B cell (primary cell): ENCODE measurements at regions not wholly inside any gene's neighbourhood (a gene's known extent, or its start where the extent isn't known, plus 50 kb on each side); places are given as distances from the start of the nearest gene placed in this dataset.

Experiments used
- ATAC-seq: fragments of 200-7000 bp; cut with Tn5 transposase; one replicate; pipeline ENCODE4 v1.10.0; 2021; ENCODE audit warnings: low read depth, mild to moderate bottlenecking, moderate number of reproducible peaks, moderate library complexity
- CTCF ChIA-PET: fragments of 350-600 bp; sonication (Branson Sonifier 250); formaldehyde crosslinking; loops from one replicate; lab custom pipeline; 2021; ENCODE audit warnings: antibody characterized with exemption, inconsistent platforms; lab: Charles Lee
- POLR2A ChIA-PET: fragments of 350-600 bp; sonication (Branson Sonifier 250); formaldehyde crosslinking; loops from one replicate; lab custom pipeline; 2021; ENCODE audit warnings: antibody characterized with exemption; lab: Charles Lee
- DNase-seq: peaks from one replicate; pipeline ENCODE4 v3.0.0; 2013
- H2AFZ ChIP-seq: 2 replicates; pipeline ENCODE4 v1.6.1; 2012; ENCODE audit warnings: mild to moderate bottlenecking, low read depth, low read length; ENCODE audit not compliant: insufficient read depth, poor library complexity, severe bottlenecking
- H3K27ac ChIP-seq, 2 donors: 1 replicate in 1 of 2; 2 replicates in 1 of 2; pipeline ENCODE4 v1.5.1; 2012 to 2013; ENCODE audit warnings: low read length in 2 of 2, mild to moderate bottlenecking in 2 of 2, moderate library complexity in 1 of 2
- H3K27me3 ChIP-seq, 4 experiments: fragments of 200-600 bp in 1 of 4; sonication (generic) in 1 of 4; replicated peaks in 1 of 4; 1 replicate in 2 of 4; 2 replicates in 2 of 4; pipeline versions ENCODE4 v1.6.1 to v1.7.0; 2013 to 2016; ENCODE audit warnings: low read length in 3 of 4, mild to moderate bottlenecking in 2 of 4, mixed read lengths in 1 of 4, moderate library complexity in 1 of 4; ENCODE audit not compliant: insufficient read depth in 4 of 4, control insufficient read depth in 3 of 4; ENCODE audit errors: control extremely low read depth in 1 of 4
- H3K36me3 ChIP-seq, 2 experiments: replicated peaks in 1 of 2; 1 replicate in 1 of 2; 2 replicates in 1 of 2; pipeline versions ENCODE4 v1.6.1 to v1.7.1; 2013; ENCODE audit warnings: low read length in 1 of 2; ENCODE audit not compliant: insufficient read depth in 2 of 2, control insufficient read depth in 1 of 2; ENCODE audit errors: control extremely low read depth in 1 of 2, extremely low read depth in 1 of 2
- H3K4me1 ChIP-seq, 2 donors: fragments of 200-600 bp in 1 of 2; sonication (generic) in 1 of 2; 1 replicate in 1 of 2; 2 replicates in 1 of 2; pipeline versions ENCODE4 v1.5.1 to v1.6.1; 2013 to 2017; ENCODE audit warnings: low read length in 2 of 2; ENCODE audit not compliant: control insufficient read depth in 2 of 2, insufficient read depth in 2 of 2
- H3K4me2 ChIP-seq: replicated peaks from 2 replicates; pipeline ENCODE3; 2012; ENCODE audit warnings: mild to moderate bottlenecking, low read depth, low read length; ENCODE audit not compliant: poor library complexity, severe bottlenecking
- H3K4me3 ChIP-seq, 5 experiments: fragments of 200-600 bp in 1 of 5; sonication (generic) in 1 of 5; 1 replicate in 3 of 5; 2 replicates in 2 of 5; pipeline versions ENCODE4 v1.5.1 to v1.7.0; 2011 to 2016; ENCODE audit warnings: low read length in 4 of 5, mild to moderate bottlenecking in 4 of 5, low read depth in 2 of 5, control low read depth in 1 of 5, moderate library complexity in 1 of 5; ENCODE audit not compliant: insufficient read depth in 1 of 5; ENCODE audit errors: control extremely low read depth in 1 of 5, extremely low read depth in 1 of 5
- H3K79me2 ChIP-seq: fragments of 200-600 bp; sonication (generic); one replicate; pipeline ENCODE4 v1.6.0; 2016; ENCODE audit warnings: low read length; ENCODE audit not compliant: control insufficient read depth, insufficient read depth
- H3K9ac ChIP-seq: fragments of 200-600 bp; sonication (generic); 2 replicates; pipeline ENCODE4 v1.6.1; 2017; ENCODE audit warnings: mild to moderate bottlenecking, low read length, moderate library complexity
- H3K9me3 ChIP-seq, 3 donors: one replicate each; pipeline versions ENCODE4 v1.6.1 to v1.7.1; 2013; ENCODE audit warnings: low read length in 2 of 3; ENCODE audit not compliant: control insufficient read depth in 2 of 3, insufficient read depth in 1 of 3; ENCODE audit errors: control extremely low read depth in 1 of 3
- H4K20me1 ChIP-seq: 2 replicates; pipeline ENCODE4 v1.6.0; 2012; ENCODE audit warnings: mild to moderate bottlenecking, low read length; ENCODE audit not compliant: insufficient read depth, control insufficient read depth, poor library complexity, severe bottlenecking
- H3K27ac Mint-ChIP-seq: one replicate; pipeline ENCODE4 v1.8.0; 2021; ENCODE audit warnings: mixed read lengths
- H3K27me3 Mint-ChIP-seq: one replicate; pipeline ENCODE4 v1.8.0; 2021; ENCODE audit warnings: mixed read lengths
- H3K4me1 Mint-ChIP-seq: one replicate; pipeline ENCODE4 v1.8.0; 2021; ENCODE audit warnings: mixed read lengths
- H3K4me3 Mint-ChIP-seq: one replicate; pipeline ENCODE4 v1.8.0; 2021; ENCODE audit warnings: mixed read lengths
- H3K9me3 Mint-ChIP-seq: one replicate; pipeline ENCODE4 v1.8.0; 2022; ENCODE audit warnings: mixed read lengths; ENCODE audit not compliant: insufficient read depth
- CTCF ChIP-seq: fragments of 200-600 bp; IDR thresholded peaks from one replicate; pipeline ENCODE4 v1.8.0; 2022; ENCODE audit warnings: antibody characterized with exemption, mild to moderate bottlenecking
- EZH2 ChIP-seq: IDR thresholded peaks from 2 replicates; pipeline ENCODE4 v1.6.1; 2012; ENCODE audit warnings: borderline replicate concordance, low read depth, mild to moderate bottlenecking, moderate library complexity, low read length; ENCODE audit not compliant: insufficient read depth, poor library complexity, severe bottlenecking
- WGBS: methylation state at CpG from one replicate; pipeline ENCODE4 v1.1.5; 2013; ENCODE audit warnings: missing lambda C conversion rate; ENCODE audit not compliant: insufficient coverage; 5-methylcytosine and 5-hydroxymethylcytosine counted together
- intact Hi-C: fragments of 100-400 bp; cut with micrococcal nuclease; formaldehyde crosslinking; loops from one replicate; pipeline ENCODE4 v1.10.0; 2022

- DNase-seq (no peak), ATAC-seq (no peak)
- POLR2A ChIA-PET = no interaction called here
- TF ChIP-seq CTCF = no peak
- Histone ChIP-seq H3K36me3 (no peaks in the 10 kb centered on the region), H3K4me1 (no peaks in the 10 kb centered on the region), H3K79me2 (no peaks in the 10 kb centered on the region), H2AFZ (no peak overlapping the region), H4K20me1 (no peaks in the 10 kb centered on the region), H3K27ac (no peak overlapping the region), H3K4me2 (no peak overlapping the region), H3K27me3 (no peaks in the 10 kb centered on the region), H3K9me3 (no peaks in the 10 kb centered on the region), H3K4me3 (no peak overlapping the region), H3K9ac (no peak overlapping the region)
- Mint-ChIP-seq H3K4me1 (no peaks in the 10 kb centered on the region), H3K27ac (no peak overlapping the region), H3K27me3 (no peaks in the 10 kb centered on the region), H3K4me3 (no peak overlapping the region), H3K9me3 (no peaks in the 10 kb centered on the region)
- intact Hi-C loops = no loop called here
- WGBS = 78% methylated on average over 7 of the region's 8 CpGs
- CTCF ChIA-PET = no interaction called here
Measured at GRCh38 chr6:90872981-90873380, 286.1 kb upstream of the MAP3K7 start.

- Histone ChIP-seq H3K27me3 (no peaks in the 10 kb centered on the region), H3K27ac (no peak overlapping the region), H3K4me3 (no peak overlapping the region), H3K9me3 (no peaks in the 10 kb centered on the region), H3K4me2 (no peak overlapping the region), H3K4me1 (no peaks in the 10 kb centered on the region), H3K36me3 (no peaks in the 10 kb centered on the region), H4K20me1 (no peaks in the 10 kb centered on the region), H3K9ac (no peak overlapping the region), H3K79me2 (no peaks in the 10 kb centered on the region), H2AFZ (no peak overlapping the region)
- Mint-ChIP-seq H3K27ac (no peak overlapping the region), H3K4me1 (no peaks in the 10 kb centered on the region), H3K9me3 (no peaks in the 10 kb centered on the region), H3K27me3 (no peaks in the 10 kb centered on the region), H3K4me3 (no peak overlapping the region)
- ChIA-PET CTCF (no interaction called here), POLR2A (no interaction called here)
- intact Hi-C loops = no loop called here
- TF ChIP-seq CTCF (no peak), EZH2 (no peak)
- DNase-seq (no peak), ATAC-seq (no peak)
- no CpG with 5 or more reads among the region's 1 CpG for WGBS
Measured at GRCh38 chr6:90870561-90870960, 283.7 kb upstream of the MAP3K7 start.
